Kidney (tissue), 13 donors: ENCODE measurements at regions not wholly inside any gene's neighbourhood (a gene's known extent, or its start where the extent isn't known, plus 50 kb on each side); places are given as distances from the start of the nearest gene placed in this dataset.

ENCODE experiments used
- DNase-seq, 5 donors: peaks; one replicate each; pipeline ENCODE4 v3.0.0-alpha.2; 2013 to 2020
- FAIRE-seq: peaks from 2 replicates; lab custom pipeline; 2012; peaks lifted over from hg19 to GRCh38; lab: Jason Lieb, UNC
- H3K27ac ChIP-seq, 2 donors: one replicate each; pipeline ENCODE4 v1.7.0; 2013; ENCODE audit warnings: low read depth in 2 of 2, low read length in 2 of 2, inconsistent platforms in 1 of 2
- H3K27me3 ChIP-seq: one replicate; pipeline ENCODE4 v1.7.1; 2013; ENCODE audit warnings: low read length, inconsistent platforms; ENCODE audit not compliant: control insufficient read depth, insufficient read depth
- H3K36me3 ChIP-seq, 3 donors: one replicate each; pipeline versions ENCODE4 v1.7.0 to v1.7.1; 2013; ENCODE audit warnings: low read length in 3 of 3, control low read depth in 1 of 3, inconsistent platforms in 1 of 3; ENCODE audit not compliant: insufficient read depth in 3 of 3, control insufficient read depth in 2 of 3
- H3K4me1 ChIP-seq, 3 donors: one replicate each; pipeline versions ENCODE4 v1.7.0 to v1.7.1; 2013; ENCODE audit warnings: low read length in 3 of 3, inconsistent platforms in 1 of 3, low read depth in 1 of 3; ENCODE audit not compliant: control insufficient read depth in 2 of 3, insufficient read depth in 2 of 3
- H3K4me3 ChIP-seq, 3 donors: one replicate each; pipeline versions ENCODE4 v1.7.0 to v1.8.1; 2013; ENCODE audit warnings: low read length in 3 of 3, control low read depth in 1 of 3, inconsistent platforms in 1 of 3
- H3K9ac ChIP-seq, 3 donors: one replicate each; pipeline versions ENCODE4 v1.7.0 to v1.7.1; 2013; ENCODE audit warnings: low read length in 3 of 3, control low read depth in 1 of 3, inconsistent platforms in 1 of 3
- H3K9me3 ChIP-seq, 3 donors: one replicate each; pipeline versions ENCODE4 v1.7.0 to v1.7.1; 2013; ENCODE audit warnings: low read length in 3 of 3, control low read depth in 1 of 3, inconsistent platforms in 1 of 3; ENCODE audit not compliant: control insufficient read depth in 2 of 3, insufficient read depth in 1 of 3
- intact Hi-C: fragments of 100-400 bp; cut with DNase I; formaldehyde crosslinking; loops from one replicate; pipeline ENCODE4 v1.11.1; 2022
- TF ChIP-seq, protein P1 (sequence below): IDR thresholded peaks from 3 replicates; pipeline ENCODE4 v1.5.1; 2012; ENCODE audit warnings: mild to moderate bottlenecking, moderate library complexity, borderline replicate concordance; ENCODE audit not compliant: insufficient read depth; ENCODE audit errors: extremely low read depth
- donor health status: control.
- donor health status: control.
- donor health status: control.
- donor health status: control.
- donor health status: control.
- donor health status: DM: yes; HTN: yes; CAD: no.
- donor health status: Normal renal cell carcinoma (clear cell type).

DNA sequence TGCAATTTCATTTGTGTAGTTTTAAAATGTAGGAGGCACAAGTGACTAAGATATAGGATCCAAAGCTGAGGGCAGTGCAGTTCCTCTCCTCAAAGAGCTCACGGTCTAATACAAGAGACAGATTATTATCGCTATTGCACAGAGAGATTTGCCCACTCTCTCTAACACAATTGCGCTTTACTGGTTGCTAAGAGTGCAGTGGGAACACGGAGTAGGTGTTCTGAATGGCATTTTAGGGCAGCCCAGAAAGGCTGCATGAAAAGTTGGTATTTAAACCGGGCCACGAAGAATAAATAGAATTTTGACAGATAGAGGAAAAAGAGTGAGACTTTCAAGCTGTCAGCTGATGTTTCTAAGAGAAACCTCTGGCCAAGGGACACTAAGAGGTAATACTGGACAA lies 79.5 kb downstream of the BLID start:
- H3K27me3 ChIP-seq = no peaks in the 10 kb centered on the region
- DNase-seq (no peak), FAIRE-seq (no peak)
- TF ChIP-seq, protein P1, sequence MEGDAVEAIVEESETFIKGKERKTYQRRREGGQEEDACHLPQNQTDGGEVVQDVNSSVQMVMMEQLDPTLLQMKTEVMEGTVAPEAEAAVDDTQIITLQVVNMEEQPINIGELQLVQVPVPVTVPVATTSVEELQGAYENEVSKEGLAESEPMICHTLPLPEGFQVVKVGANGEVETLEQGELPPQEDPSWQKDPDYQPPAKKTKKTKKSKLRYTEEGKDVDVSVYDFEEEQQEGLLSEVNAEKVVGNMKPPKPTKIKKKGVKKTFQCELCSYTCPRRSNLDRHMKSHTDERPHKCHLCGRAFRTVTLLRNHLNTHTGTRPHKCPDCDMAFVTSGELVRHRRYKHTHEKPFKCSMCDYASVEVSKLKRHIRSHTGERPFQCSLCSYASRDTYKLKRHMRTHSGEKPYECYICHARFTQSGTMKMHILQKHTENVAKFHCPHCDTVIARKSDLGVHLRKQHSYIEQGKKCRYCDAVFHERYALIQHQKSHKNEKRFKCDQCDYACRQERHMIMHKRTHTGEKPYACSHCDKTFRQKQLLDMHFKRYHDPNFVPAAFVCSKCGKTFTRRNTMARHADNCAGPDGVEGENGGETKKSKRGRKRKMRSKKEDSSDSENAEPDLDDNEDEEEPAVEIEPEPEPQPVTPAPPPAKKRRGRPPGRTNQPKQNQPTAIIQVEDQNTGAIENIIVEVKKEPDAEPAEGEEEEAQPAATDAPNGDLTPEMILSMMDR = no peak
- H3K27ac ChIP-seq = no peak overlapping the region
- no peak overlapping the region for H3K9ac ChIP-seq
- intact Hi-C loops = no loop called here
- no peaks in the 10 kb centered on the region for H3K4me1 ChIP-seq
- no peaks in the 10 kb centered on the region for H3K9me3 ChIP-seq
- no peak overlapping the region for H3K4me3 ChIP-seq
- H3K36me3 ChIP-seq = no peaks in the 10 kb centered on the region

DNA sequence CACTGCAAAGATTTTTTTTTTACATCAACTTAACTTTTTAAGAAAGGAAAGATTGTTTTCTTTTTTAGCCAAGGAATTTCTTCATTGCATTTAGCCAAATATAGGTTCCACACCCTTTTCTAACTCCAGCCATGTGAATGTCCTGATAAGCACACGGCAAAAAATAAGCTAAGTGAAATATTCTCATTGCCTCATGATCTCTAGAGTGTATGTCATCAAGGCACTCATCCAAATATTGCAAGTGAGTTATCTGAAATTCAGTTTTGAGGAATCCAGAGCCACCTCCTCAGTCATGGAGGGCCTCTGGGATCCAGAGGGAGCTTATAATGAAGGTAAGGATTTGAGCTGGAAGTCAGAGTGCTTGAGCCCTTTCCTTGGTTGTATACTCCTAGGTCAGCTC lies 80.0 kb downstream of the BLID start:
- intact Hi-C loops = no loop called here
- no peak for DNase-seq

DNA sequence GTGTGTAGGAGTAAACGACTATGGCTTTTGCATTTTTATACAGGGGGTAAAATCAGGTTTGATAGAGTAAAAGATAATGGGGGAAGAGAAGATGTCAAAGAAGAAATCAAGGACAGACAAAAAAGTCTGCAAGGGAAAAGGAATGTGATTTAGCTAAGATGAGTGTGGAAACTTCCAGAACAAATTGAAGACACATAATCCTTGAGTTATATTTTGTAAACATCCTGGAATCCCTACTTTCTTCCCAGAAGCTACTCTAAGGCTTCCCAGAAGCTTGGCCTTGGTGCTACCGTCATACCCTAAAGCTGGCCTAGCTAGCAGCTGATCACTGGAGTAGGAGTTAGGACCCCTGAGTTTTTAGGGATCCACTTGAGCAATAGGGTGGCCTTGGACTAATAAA lies 82.4 kb downstream of the BLID start:
- intact Hi-C loops = no loop called here

More for the DNA sequence above, 80.0 kb downstream of the BLID start:
- TF ChIP-seq, protein P1 = no peak
- FAIRE-seq = no peak
- Histone ChIP-seq H3K27ac (no peak overlapping the region), H3K27me3 (no peaks in the 10 kb centered on the region), H3K4me1 (no peaks in the 10 kb centered on the region), H3K9ac (no peak overlapping the region), H3K4me3 (no peak overlapping the region), H3K9me3 (no peaks in the 10 kb centered on the region), H3K36me3 (no peaks in the 10 kb centered on the region)

DNA sequence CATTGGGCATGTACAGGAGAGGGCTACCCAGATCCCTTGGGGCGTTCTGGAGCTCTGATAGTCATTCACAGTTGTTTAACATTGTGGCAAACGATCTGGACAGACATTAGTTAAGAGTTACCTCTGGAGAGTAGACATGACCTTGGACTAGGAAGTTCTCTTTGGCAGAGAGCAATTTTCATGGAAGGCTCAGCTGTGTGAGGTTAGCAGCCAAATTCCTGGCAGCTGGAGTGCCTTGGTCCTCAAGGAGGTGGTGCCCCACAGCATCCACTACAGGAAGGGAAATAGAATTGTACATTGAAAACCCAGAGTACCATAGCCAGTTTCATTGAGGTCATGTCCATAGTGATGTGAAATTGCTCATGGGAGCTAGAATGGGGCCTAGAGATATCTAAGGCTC lies 82.8 kb downstream of the BLID start:
- Histone ChIP-seq H3K27ac (no peak overlapping the region), H3K36me3 (no peaks in the 10 kb centered on the region), H3K27me3 (no peaks in the 10 kb centered on the region), H3K4me1 (no peaks in the 10 kb centered on the region), H3K9ac (no peak overlapping the region), H3K4me3 (no peak overlapping the region), H3K9me3 (no peaks in the 10 kb centered on the region)
- DNase-seq (no peak), FAIRE-seq (no peak)
- intact Hi-C loops = no loop called here
- TF ChIP-seq, protein P1 = no peak

More for the DNA sequence above, 82.4 kb downstream of the BLID start:
- no peaks in the 10 kb centered on the region for H3K9me3 ChIP-seq
- TF ChIP-seq, protein P1 = no peak
- H3K36me3 ChIP-seq = no peaks in the 10 kb centered on the region
- no peak overlapping the region for H3K9ac ChIP-seq
- H3K27ac ChIP-seq = no peak overlapping the region
- FAIRE-seq (no peak), DNase-seq (no peak)
- no peaks in the 10 kb centered on the region for H3K27me3 ChIP-seq
- H3K4me1 ChIP-seq = no peaks in the 10 kb centered on the region
- no peak overlapping the region for H3K4me3 ChIP-seq
